ENCODE measurements at regions not wholly inside any gene's neighbourhood (a gene's known extent, or its start where the extent isn't known, plus 50 kb on each side); places are given as distances from the start of the nearest gene placed in this dataset.

- no peak for DNase-seq
Measured at GRCh38 chr6:91487696-91488392, 901.0 kb upstream of the MAP3K7 start.

- no peak for DNase-seq
Measured at GRCh38 chr6:91486200-91486599, 899.3 kb upstream of the MAP3K7 start.

- no peak for DNase-seq
Measured at GRCh38 chr6:91485047-91485446, 898.2 kb upstream of the MAP3K7 start.

- DNase-seq, result no peak
Measured at GRCh38 chr6:91483415-91484105, 896.7 kb upstream of the MAP3K7 start.

- DNase-seq, result no peak
Measured at GRCh38 chr6:91482498-91482897, 895.6 kb upstream of the MAP3K7 start.

GRCh38 chr6:91480402-91480801 lies 893.5 kb upstream of the MAP3K7 start:
- DNase-seq, result no peak

GRCh38 chr6:91477688-91478087 lies 890.8 kb upstream of the MAP3K7 start:
- no peak for DNase-seq

- no peak for DNase-seq
Measured at GRCh38 chr6:91476000-91476399, 889.1 kb upstream of the MAP3K7 start.

GRCh38 chr6:91465393-91465792 lies 878.5 kb upstream of the MAP3K7 start:
- DNase-seq, result no peak

- no peak for DNase-seq
Measured at GRCh38 chr6:91464718-91465117, 877.8 kb upstream of the MAP3K7 start.

- DNase-seq, result no peak
Measured at GRCh38 chr6:91464201-91464600, 877.3 kb upstream of the MAP3K7 start.

- no peak for DNase-seq
Measured at GRCh38 chr6:91462241-91462640, 875.4 kb upstream of the MAP3K7 start.

- no peak for DNase-seq
Measured at GRCh38 chr6:91453224-91453878, 866.5 kb upstream of the MAP3K7 start.

- no peak for DNase-seq
Measured at GRCh38 chr6:91449539-91449938, 862.7 kb upstream of the MAP3K7 start.

GRCh38 chr6:91447530-91448254 lies 860.8 kb upstream of the MAP3K7 start:
- DNase-seq, result no peak

- DNase-seq, result no peak
Measured at GRCh38 chr6:91447081-91447480, 860.2 kb upstream of the MAP3K7 start.

GRCh38 chr6:91443405-91443804 lies 856.5 kb upstream of the MAP3K7 start:
- no peak for DNase-seq

- DNase-seq, result no peak
Measured at GRCh38 chr6:91442342-91442741, 855.5 kb upstream of the MAP3K7 start.

GRCh38 chr6:91438570-91438969 lies 851.7 kb upstream of the MAP3K7 start:
- DNase-seq, result no peak

- no peak for DNase-seq
Measured at GRCh38 chr6:91437315-91437729, 850.5 kb upstream of the MAP3K7 start.

- DNase-seq, result no peak
Measured at GRCh38 chr6:91436448-91436847, 849.6 kb upstream of the MAP3K7 start.

GRCh38 chr6:91435630-91436029 lies 848.8 kb upstream of the MAP3K7 start:
- no peak for DNase-seq

- no peak for DNase-seq
Measured at GRCh38 chr6:91434576-91434975, 847.7 kb upstream of the MAP3K7 start.
